Endothelial cell of umbilical vein (primary cell): ENCODE measurements at regions not wholly inside any gene's neighbourhood (a gene's known extent, or its start where the extent isn't known, plus 50 kb on each side); places are given as distances from the start of the nearest gene placed in this dataset.

Experiments used
- EZH2 ChIP-seq: IDR thresholded peaks from 2 replicates; pipeline ENCODE4 v1.6.1; 2012; ENCODE audit warnings: borderline replicate concordance, low read depth, mild to moderate bottlenecking, moderate library complexity, low read length, inconsistent platforms; ENCODE audit not compliant: severe bottlenecking
- FOS ChIP-seq: IDR thresholded peaks from 2 replicates; pipeline ENCODE4 v1.6.1; 2011; ENCODE audit warnings: mild to moderate bottlenecking, low read length, moderate library complexity, borderline replicate concordance; ENCODE audit not compliant: insufficient read depth
- MYC ChIP-seq: IDR thresholded peaks from one replicate; pipeline ENCODE4 v1.6.1; 2011; ENCODE audit warnings: mild to moderate bottlenecking, low read depth, low read length
- POLR2A ChIP-seq: IDR thresholded peaks from 2 replicates; pipeline ENCODE4 v1.6.1; 2012; ENCODE audit warnings: low read depth, mild to moderate bottlenecking, control low read depth, low read length
- POLR2AphosphoS5 ChIP-seq: IDR thresholded peaks from 2 replicates; pipeline ENCODE4 v1.6.1; 2012; ENCODE audit warnings: low read depth, mild to moderate bottlenecking, control low read depth, low read length, moderate library complexity; ENCODE audit not compliant: insufficient read depth
- TF ChIP-seq, protein P1 (sequence below), 2 donors: IDR thresholded peaks; 1 replicate in 1 of 2; 2 replicates in 1 of 2; pipeline ENCODE4 v1.5.1; 2011; ENCODE audit warnings: low read length in 2 of 2, mild to moderate bottlenecking in 2 of 2, moderate library complexity in 2 of 2, control low read depth in 1 of 2, inconsistent platforms in 1 of 2, low read depth in 1 of 2; ENCODE audit not compliant: insufficient read depth in 1 of 2; ENCODE audit errors: extremely low read depth in 1 of 2
- TF ChIP-seq, protein P2 (sequence below): IDR thresholded peaks from 2 replicates; pipeline ENCODE4 v1.6.1; 2011; ENCODE audit not compliant: insufficient read depth, insufficient read length

DNA sequence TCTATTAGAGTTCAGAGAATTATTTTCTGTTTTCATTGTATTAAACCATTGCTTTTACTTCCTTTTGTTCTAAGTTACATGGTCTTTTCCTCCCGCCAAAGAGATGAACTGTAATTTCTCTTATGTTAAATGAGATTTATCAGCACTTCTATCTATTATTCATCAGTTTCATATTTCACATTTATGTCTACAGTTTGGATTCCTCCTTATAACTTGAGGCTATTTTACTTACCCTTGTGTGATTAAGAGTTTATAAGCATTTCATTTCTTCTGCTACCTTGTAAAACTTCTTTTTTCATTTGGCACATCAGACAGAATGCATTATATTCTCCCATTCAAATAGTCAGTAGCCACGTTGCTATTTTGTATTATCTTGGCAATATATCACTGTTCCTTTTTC lies 248.2 kb downstream of the PLA2G4A start:
- TF ChIP-seq, protein P1, sequence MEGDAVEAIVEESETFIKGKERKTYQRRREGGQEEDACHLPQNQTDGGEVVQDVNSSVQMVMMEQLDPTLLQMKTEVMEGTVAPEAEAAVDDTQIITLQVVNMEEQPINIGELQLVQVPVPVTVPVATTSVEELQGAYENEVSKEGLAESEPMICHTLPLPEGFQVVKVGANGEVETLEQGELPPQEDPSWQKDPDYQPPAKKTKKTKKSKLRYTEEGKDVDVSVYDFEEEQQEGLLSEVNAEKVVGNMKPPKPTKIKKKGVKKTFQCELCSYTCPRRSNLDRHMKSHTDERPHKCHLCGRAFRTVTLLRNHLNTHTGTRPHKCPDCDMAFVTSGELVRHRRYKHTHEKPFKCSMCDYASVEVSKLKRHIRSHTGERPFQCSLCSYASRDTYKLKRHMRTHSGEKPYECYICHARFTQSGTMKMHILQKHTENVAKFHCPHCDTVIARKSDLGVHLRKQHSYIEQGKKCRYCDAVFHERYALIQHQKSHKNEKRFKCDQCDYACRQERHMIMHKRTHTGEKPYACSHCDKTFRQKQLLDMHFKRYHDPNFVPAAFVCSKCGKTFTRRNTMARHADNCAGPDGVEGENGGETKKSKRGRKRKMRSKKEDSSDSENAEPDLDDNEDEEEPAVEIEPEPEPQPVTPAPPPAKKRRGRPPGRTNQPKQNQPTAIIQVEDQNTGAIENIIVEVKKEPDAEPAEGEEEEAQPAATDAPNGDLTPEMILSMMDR (IDR thresholded peaks at IDR 0.05; ENCODE audit: extremely low read depth in 1 of 2, insufficient read depth in 1 of 2, low read depth in 1 of 2, low read length in 2 of 2): no peak
- TF ChIP-seq POLR2AphosphoS5 (no peak), POLR2A (no peak), FOS (no peak), EZH2 (no peak), MYC (no peak)
- TF ChIP-seq, protein P2, sequence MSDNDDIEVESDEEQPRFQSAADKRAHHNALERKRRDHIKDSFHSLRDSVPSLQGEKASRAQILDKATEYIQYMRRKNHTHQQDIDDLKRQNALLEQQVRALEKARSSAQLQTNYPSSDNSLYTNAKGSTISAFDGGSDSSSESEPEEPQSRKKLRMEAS: no peak
